ENCODE measurements at regions not wholly inside any gene's neighbourhood (a gene's known extent, or its start where the extent isn't known, plus 50 kb on each side); places are given as distances from the start of the nearest gene placed in this dataset.

DNA sequence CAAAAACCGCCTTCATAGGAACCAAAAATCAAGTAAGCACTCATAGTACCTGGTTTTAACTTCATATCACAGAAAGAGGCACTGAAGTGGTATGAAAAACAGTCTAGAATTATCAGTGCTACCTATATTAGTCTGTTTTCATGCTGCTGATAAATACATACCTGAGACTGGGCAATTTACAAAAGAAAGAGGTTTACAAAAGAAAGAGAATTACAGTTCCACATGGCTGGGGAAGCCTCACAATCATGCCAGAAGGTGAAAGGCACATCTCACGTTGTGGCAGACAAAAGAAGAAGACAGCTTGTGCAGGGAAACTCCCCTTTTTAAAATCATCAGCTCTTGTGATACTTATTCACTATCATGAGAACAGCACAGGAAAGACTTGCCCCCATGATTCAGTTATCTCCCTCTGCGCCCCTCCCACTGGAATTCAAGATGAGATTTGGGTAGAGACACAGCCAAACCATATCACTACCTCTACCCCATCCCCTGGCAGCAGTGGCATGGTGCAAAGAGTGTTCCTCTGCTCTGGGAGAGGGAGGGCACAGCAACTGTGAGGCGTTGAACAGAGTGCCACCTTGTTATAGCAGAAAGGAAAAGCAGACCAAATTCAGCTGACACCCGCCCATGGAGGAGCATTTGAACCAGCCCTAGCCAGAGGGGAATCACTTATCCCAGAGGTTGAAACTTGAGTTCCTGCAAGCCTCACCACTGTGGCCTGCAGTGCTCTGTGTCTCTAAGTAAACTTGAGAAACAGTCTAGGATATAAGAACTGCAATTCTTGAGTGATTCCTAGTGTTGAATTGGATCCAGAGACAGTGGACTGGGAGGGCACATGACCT is 61.9 kb upstream of the PTPRZ1 start:
- no peak for DNase-seq

- DNase-seq, result no peak
These were observed 65.9 kb upstream of the PTPRZ1 start for GRCh38 chr7:121807078-121807477.

- no peak for DNase-seq
These were observed 69.9 kb upstream of the PTPRZ1 start for GRCh38 chr7:121803039-121803438.

GRCh38 chr7:121800916-121801675 is 71.9 kb upstream of the PTPRZ1 start:
- DNase-seq, result no peak

DNA sequence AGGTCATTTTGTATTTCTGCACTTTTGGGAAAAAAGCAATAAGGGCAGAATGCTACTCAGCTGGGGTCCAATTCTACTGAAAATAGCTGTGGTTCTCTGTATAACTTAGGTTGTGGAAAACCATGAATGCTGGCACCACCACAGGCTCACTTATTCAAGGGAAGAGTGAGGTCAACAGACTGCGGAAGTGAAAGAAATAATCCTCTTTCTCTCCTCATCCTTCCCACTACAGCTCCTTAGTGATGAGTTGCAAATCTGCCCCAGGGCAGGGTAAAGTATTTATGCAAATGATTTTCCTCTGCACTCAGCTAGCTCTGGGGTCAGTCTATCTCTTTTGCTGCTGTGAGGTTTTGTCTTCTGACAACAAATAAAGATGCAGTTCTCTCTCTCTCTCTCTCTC is 74.1 kb upstream of the PTPRZ1 start:
- no peak for DNase-seq

- no peak for DNase-seq
These were observed 74.5 kb upstream of the PTPRZ1 start for GRCh38 chr7:121798453-121798840.

- DNase-seq, result no peak
These were observed 75.1 kb upstream of the PTPRZ1 start for GRCh38 chr7:121797657-121798452.

GRCh38 chr7:121796936-121797656 is 75.9 kb upstream of the PTPRZ1 start:
- DNase-seq, result no peak

- DNase-seq, result no peak
These were observed 76.6 kb upstream of the PTPRZ1 start for GRCh38 chr7:121796381-121796780.

DNA sequence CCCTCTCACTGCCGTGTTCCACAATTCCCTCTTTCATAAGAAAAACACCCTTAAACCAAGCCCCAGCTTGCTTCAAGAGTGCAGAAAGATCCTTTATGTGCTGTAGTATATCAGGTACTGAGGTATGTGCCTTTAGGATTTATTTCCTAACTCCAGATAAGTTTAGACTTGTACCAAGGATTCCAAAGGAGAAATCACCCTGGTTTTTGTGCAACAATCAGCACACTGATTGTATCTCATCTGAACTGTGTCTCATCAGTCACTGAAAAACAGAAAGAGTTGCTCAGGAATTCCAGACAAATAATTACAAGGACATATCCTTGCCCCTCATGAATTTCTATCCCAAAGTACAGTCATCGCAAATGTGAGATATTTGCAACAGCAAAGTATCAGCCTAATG is 77.2 kb upstream of the PTPRZ1 start:
- no peak for DNase-seq

- no peak for DNase-seq
These were observed 79.2 kb upstream of the PTPRZ1 start for GRCh38 chr7:121793716-121794115.

DNA sequence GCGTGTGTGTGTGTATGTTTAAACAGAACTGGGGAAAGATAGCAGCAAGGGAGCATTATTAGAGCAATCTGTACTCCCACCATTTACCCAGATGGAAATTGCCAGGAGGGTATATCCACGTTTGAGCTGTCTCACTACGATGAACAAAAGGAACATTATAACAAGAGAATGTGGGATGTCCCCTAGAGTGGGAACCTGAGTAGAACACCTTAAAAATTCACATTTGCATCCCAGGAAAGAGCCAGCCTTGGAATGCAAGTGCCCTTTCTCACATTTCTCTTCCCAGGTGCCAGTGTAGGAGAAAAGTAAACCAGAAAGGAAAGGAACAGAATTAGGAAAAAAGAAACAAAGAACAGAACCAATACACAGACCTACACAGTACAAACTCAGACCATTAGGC is 95.3 kb upstream of the PTPRZ1 start:
- no peak for DNase-seq

DNA sequence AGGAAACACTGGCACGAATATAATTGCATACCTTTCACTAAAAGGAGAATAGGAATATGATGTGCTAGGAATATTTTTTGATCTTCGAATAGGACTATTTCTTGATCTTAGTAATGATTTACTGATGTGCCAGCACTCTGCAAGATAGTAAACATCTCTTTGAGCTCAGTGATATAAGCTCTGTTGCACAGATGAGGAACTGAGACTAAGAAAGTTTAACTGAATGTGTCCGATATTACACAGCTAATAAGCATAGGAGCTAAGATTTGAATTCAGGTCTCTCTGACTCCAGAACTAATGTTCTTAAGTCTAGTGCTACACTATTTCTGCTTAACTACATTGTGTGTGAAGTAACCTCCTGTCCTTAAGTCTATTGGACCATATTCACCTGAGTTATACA is 98.4 kb upstream of the PTPRZ1 start:
- no peak for DNase-seq

GRCh38 chr7:121766676-121767075 is 106.3 kb upstream of the PTPRZ1 start:
- DNase-seq, result no peak

DNA sequence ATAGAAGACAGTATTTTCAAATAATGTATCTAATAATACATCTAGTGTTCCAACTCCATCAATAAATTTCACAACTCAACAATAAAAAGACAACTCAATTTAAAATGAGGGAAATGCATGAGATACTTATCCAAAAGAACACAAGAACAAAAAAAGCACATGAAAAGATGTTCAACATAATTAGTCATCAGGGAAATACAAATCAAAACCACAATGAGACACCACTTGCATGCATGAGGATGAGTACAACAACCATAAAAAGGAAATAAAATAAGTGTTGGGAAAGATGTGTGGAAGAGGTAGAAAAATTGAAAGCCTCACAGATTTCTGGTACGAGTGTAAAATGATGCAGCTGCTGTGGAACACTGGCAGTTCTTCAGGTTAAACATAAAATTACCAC is 111.6 kb upstream of the PTPRZ1 start:
- no peak for DNase-seq

DNA sequence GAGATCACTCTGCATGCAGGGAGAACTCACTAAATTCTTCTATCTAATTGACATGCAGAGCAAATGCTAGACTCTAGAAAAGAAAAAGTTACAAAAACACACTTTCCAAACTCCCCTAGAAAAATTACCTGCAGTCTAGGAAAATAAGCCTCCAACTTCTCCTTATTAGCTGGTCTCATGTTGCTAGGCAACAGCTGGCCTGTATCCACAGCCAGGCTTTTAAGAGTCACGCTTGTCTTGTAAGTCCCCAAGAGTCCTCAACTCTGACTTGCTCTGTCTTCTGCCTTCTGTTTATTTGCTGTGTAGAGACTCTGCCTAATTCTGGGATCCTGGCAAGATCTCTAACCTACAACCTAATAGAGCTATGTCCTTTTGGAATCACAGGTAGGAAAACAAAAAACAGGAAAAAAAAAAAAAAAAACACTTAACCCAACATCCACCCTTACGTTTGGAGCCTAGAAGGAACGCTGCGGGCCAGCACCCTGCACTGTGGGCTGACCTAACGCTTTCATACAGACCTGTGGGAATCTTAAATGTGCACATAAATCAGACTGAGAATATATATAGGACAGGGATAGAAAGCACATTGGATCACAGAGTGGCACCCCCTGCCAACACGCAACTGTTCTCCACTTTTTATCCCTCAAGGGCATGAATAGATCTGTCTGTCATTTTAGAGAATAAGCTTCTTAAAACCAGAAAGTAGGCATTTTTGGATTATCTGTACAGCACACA is 117.0 kb upstream of the PTPRZ1 start:
- DNase-seq, result no peak

GRCh38 chr7:121755286-121755685 is 117.7 kb upstream of the PTPRZ1 start:
- DNase-seq, result no peak

- no peak for DNase-seq
These were observed 119.0 kb upstream of the PTPRZ1 start for GRCh38 chr7:121753944-121754343.

- no peak for DNase-seq
These were observed 120.3 kb upstream of the PTPRZ1 start for GRCh38 chr7:121752706-121753105.

DNA sequence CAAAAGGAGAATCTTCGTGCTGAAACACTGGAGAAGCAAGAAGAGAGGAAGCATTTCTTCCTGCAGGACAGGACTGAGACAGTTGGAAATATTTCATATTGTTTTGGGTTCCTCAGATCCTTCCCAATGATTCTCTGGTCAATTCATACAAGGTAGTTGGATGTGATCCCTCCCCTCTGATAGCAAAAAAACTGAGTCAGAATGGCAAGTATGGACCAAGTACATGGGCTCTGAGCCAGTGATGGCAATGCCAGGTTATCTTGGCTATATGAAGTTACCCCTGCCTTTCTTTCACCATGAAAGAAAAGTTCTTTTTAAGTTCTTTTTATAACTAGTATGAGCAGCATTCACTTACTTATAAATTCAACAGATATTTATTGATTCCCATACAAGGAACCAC is 124.4 kb upstream of the PTPRZ1 start:
- no peak for DNase-seq

DNA sequence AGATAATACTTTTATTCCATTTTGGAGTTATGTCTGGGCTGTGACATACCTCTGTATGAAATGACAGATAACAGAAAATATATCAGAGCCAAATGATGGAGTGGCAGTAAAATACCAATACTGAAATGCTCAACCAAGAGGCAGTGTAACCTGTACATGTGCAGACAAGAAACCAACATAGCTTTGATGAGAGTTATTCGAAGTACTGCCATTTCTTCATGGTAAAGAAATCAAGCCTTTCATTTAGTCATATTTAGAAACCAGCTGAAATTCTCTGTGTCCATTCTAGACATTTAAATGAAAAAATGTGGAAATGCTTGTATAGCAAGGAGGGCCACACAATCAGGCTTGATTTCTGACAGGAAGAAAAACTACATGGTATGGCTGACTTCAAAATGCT is 127.1 kb upstream of the PTPRZ1 start:
- DNase-seq, result no peak

DNA sequence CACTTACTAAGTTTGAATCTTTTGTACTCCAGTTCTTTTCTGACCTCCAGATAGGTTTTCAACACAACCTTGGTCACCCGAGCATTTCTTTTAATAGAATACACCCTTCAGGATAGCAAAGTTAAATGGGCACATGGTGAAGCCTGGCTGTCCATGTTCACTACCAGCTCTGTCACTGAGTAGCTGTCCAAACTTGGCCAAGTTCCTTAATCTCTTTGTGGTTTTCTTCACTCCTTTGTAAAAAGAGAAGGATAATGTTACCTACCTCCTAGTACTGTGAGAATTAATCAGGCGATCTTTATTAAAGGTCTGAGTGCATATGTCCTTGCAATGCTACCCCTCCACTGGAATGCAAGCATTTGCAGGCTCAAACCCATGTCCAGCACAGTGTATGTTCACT is 128.1 kb upstream of the PTPRZ1 start:
- DNase-seq, result no peak

Data from NCI-H2171 treated with DMSO at 0.1 percent for 48 hours (cell line).